PFSK-1 (cell line): ENCODE measurements at regions not wholly inside any gene's neighbourhood (a gene's known extent, or its start where the extent isn't known, plus 50 kb on each side); places are given as distances from the start of the nearest gene placed in this dataset.

Experiments used
- FOXP2 ChIP-seq: optimal IDR thresholded peaks from 2 replicates; pipeline ENCODE3; 2011; ENCODE audit warnings: borderline replicate concordance, control low read depth, inconsistent platforms; ENCODE audit not compliant: insufficient read depth; ENCODE audit errors: extremely low read length, extremely low read depth
- POLR2AphosphoS5 ChIP-seq: IDR thresholded peaks from 2 replicates; pipeline ENCODE4 v1.6.1; 2012; ENCODE audit warnings: low read depth, mild to moderate bottlenecking, control low read depth, low read length, moderate library complexity
- SIN3A ChIP-seq: IDR thresholded peaks from 2 replicates; pipeline ENCODE4 v1.6.1; 2012; ENCODE audit warnings: mild to moderate bottlenecking, low read length, moderate library complexity, borderline replicate concordance; ENCODE audit not compliant: insufficient read depth
- TAF1 ChIP-seq: IDR thresholded peaks from 2 replicates; pipeline ENCODE4 v1.6.1; 2012; ENCODE audit warnings: low read length, control low read depth, borderline replicate concordance; ENCODE audit not compliant: insufficient read depth
- TF ChIP-seq, protein P1 (sequence below), 2 experiments: IDR thresholded peaks; 2 replicates each; pipeline versions ENCODE4 v1.6.1 to v1.8.0; 2011 to 2012; ENCODE audit warnings: low read depth in 2 of 2, low read length in 2 of 2, control low read depth in 1 of 2, inconsistent platforms in 1 of 2, mild to moderate bottlenecking in 1 of 2, moderate library complexity in 1 of 2; ENCODE audit not compliant: insufficient read depth in 1 of 2

DNA sequence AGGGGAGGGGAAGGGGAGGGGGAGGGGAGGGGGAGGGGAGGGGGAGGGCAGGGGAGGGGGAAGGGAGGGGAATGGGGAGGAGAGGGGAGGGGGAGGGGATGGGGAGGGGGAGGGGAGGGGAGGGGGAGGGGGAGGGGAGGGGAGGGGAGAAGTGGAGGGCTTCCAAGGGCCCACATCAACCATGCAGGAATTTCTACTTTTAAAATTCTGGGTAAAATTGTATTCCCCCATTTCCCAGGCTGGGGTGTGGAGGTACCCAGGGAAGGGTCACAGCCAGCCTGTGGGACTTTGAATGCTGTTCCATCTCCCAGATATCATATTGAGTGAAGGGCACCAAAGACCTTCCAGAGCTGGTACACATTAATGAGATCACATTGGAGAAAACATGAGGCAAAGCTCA, 126.9 kb upstream of the ETS2 start:
- TF ChIP-seq FOXP2 = no peak
- TF ChIP-seq POLR2AphosphoS5 = no peak

DNA sequence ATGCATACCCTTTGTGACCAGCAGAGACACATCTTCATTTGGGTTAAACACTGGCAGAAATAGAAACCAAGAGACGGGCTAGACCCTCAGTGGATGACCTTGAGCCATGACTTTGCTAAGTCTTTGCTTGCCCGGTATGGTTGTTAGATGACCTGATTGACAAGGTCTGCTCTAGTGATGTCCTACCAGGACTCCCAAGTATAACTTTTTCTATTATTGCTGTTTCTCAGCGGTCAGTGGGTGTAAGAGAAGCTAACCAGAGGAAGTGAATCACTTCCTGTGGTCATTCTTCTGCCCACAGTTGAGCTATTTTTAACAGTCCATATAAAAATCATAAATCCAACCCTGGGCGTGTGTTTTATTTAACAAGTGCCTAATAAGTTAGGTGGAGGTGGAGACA, 126.2 kb upstream of the ETS2 start:
- no peak for TF ChIP-seq POLR2AphosphoS5
- no peak for TF ChIP-seq TAF1
- TF ChIP-seq FOXP2 = no peak
- TF ChIP-seq SIN3A = no peak
- TF ChIP-seq, protein P1, sequence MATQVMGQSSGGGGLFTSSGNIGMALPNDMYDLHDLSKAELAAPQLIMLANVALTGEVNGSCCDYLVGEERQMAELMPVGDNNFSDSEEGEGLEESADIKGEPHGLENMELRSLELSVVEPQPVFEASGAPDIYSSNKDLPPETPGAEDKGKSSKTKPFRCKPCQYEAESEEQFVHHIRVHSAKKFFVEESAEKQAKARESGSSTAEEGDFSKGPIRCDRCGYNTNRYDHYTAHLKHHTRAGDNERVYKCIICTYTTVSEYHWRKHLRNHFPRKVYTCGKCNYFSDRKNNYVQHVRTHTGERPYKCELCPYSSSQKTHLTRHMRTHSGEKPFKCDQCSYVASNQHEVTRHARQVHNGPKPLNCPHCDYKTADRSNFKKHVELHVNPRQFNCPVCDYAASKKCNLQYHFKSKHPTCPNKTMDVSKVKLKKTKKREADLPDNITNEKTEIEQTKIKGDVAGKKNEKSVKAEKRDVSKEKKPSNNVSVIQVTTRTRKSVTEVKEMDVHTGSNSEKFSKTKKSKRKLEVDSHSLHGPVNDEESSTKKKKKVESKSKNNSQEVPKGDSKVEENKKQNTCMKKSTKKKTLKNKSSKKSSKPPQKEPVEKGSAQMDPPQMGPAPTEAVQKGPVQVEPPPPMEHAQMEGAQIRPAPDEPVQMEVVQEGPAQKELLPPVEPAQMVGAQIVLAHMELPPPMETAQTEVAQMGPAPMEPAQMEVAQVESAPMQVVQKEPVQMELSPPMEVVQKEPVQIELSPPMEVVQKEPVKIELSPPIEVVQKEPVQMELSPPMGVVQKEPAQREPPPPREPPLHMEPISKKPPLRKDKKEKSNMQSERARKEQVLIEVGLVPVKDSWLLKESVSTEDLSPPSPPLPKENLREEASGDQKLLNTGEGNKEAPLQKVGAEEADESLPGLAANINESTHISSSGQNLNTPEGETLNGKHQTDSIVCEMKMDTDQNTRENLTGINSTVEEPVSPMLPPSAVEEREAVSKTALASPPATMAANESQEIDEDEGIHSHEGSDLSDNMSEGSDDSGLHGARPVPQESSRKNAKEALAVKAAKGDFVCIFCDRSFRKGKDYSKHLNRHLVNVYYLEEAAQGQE (IDR thresholded peaks at IDR 0.05; ENCODE audit: insufficient read depth in 1 of 2, low read depth in 2 of 2, low read length in 2 of 2) = no peak

DNA sequence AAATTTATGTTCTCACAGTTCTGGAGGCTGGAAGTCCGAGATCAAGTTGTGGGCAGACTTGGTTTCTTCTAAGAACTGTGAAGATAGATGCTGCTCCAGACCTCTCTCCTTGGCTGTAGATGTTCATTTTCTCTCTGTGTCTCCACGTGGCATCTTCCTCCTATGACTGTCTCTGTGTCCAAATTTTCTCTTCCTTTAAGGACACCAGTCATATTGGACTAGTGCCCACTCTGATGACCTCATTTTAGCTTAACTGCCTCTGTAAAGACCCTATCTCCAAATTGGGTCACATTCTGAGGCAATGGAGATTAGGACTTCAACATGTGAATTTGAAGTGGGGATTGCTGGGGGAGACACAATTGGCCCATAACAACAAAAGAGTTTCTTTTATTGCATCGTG, 125.3 kb upstream of the ETS2 start:
- TF ChIP-seq FOXP2 (no peak), POLR2AphosphoS5 (no peak), SIN3A (no peak), TAF1 (no peak)
- TF ChIP-seq, protein P1 (IDR thresholded peaks at IDR 0.05; ENCODE audit: insufficient read depth in 1 of 2, low read depth in 2 of 2, low read length in 2 of 2) = no peak

DNA sequence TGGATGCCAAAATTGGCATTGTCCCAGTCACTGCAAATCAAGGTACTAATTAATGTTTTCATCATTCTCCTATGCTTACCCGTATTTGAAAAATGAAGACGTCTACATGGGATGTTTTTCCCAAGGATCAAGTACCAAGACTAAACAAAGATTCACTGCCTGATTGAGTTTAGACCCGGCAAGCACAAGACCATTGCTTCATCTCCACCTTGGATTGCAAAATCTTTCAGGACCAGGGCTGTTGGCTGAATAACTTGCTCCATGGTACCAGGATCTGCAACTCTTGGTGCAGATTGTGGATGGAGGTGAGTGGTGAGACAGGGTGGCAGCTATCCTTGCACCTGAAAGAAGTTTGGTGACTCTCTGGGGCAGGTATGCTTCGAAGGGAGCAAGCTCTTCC, 122.5 kb upstream of the ETS2 start:
- TF ChIP-seq, protein P1 (IDR thresholded peaks at IDR 0.05; ENCODE audit: insufficient read depth in 1 of 2, low read depth in 2 of 2, low read length in 2 of 2) = no peak
- no peak for TF ChIP-seq SIN3A

DNA sequence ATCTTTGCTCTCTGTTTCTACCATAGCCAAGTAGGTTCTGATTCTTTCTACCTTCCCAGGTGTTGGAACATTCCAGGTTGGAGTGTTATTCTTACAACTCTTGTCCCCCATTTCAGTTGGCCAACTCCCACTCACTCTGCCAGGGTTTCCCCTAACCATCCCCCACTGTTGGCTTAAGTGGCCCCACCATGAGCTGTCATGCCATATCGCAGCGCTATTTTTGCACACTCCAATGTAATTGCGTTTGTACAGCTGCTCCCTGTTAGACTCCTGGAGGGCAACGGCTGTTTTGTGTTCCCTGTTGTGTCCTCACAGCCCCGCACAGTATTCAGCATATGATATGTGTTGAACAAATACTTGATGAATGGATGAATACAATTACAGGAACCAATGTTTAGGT, 117.7 kb upstream of the ETS2 start:
- TF ChIP-seq TAF1 = no peak
- TF ChIP-seq, protein P1 (IDR thresholded peaks at IDR 0.05; ENCODE audit: insufficient read depth in 1 of 2, low read depth in 2 of 2, low read length in 2 of 2) = no peak
- TF ChIP-seq SIN3A = no peak
- no peak for TF ChIP-seq POLR2AphosphoS5
- TF ChIP-seq FOXP2 = no peak
